K562 (cell line): ENCODE measurements at regions not wholly inside any gene's neighbourhood (a gene's known extent, or its start where the extent isn't known, plus 50 kb on each side); places are given as distances from the start of the nearest gene placed in this dataset.

Experiments used
- ATF3 ChIP-seq, 2 experiments: fragments of 450-650 bp in 1 of 2; sonication (generic) in 1 of 2; formaldehyde crosslinking in 1 of 2; IDR thresholded peaks in 1 of 2; conservative IDR thresholded peaks in 1 of 2; 2 replicates each; pipeline versions ENCODE4 v1.6.1 to v1.8.1; 2016 to 2023; ENCODE audit warnings: mild to moderate bottlenecking in 2 of 2, moderate library complexity in 2 of 2, inconsistent platforms in 1 of 2, missing genetic modification reagents in 1 of 2
- IRF1 ChIP-seq: sonication (generic); formaldehyde crosslinking; IDR thresholded peaks from 2 replicates; pipeline ENCODE4 v1.8.0; 2022; ENCODE audit warnings: missing genetic modification reagents, mild to moderate bottlenecking, borderline replicate concordance
- PHF8 ChIP-seq: fragments of 200-600 bp; sonication (generic); IDR thresholded peaks from 2 replicates; pipeline ENCODE4 v1.6.1; 2012; ENCODE audit warnings: mixed run types, mild to moderate bottlenecking, inconsistent platforms, low read length, moderate library complexity, borderline replicate concordance
- RAD21 ChIP-seq, 2 experiments: fragments of 250-450 bp in 1 of 2; fragments of 450-650 bp in 1 of 2; sonication (Bioruptor Pico) in 1 of 2; formaldehyde crosslinking in 1 of 2; IDR thresholded peaks in 1 of 2; conservative IDR thresholded peaks in 1 of 2; 2 replicates each; pipeline versions ENCODE4 v1.4.0 to v1.8.0; 2020 to 2022; ENCODE audit warnings: mild to moderate bottlenecking in 2 of 2, moderate library complexity in 1 of 2
- TF ChIP-seq, protein P1 (sequence below): fragments of 200-800 bp; sonication (Bioruptor generic); IDR thresholded peaks from 2 replicates; pipeline ENCODE4 v1.6.1; 2016; ENCODE audit warnings: missing genetic modification characterization, missing compliant biosample characterization
- TF ChIP-seq, protein P2 (sequence below), 2 experiments: fragments of 450-650 bp; conservative IDR thresholded peaks; 2 replicates each; pipeline ENCODE4 v1.6.1; 2017; ENCODE audit warnings: mild to moderate bottlenecking in 2 of 2, moderate library complexity in 2 of 2

- TF ChIP-seq, protein P1, sequence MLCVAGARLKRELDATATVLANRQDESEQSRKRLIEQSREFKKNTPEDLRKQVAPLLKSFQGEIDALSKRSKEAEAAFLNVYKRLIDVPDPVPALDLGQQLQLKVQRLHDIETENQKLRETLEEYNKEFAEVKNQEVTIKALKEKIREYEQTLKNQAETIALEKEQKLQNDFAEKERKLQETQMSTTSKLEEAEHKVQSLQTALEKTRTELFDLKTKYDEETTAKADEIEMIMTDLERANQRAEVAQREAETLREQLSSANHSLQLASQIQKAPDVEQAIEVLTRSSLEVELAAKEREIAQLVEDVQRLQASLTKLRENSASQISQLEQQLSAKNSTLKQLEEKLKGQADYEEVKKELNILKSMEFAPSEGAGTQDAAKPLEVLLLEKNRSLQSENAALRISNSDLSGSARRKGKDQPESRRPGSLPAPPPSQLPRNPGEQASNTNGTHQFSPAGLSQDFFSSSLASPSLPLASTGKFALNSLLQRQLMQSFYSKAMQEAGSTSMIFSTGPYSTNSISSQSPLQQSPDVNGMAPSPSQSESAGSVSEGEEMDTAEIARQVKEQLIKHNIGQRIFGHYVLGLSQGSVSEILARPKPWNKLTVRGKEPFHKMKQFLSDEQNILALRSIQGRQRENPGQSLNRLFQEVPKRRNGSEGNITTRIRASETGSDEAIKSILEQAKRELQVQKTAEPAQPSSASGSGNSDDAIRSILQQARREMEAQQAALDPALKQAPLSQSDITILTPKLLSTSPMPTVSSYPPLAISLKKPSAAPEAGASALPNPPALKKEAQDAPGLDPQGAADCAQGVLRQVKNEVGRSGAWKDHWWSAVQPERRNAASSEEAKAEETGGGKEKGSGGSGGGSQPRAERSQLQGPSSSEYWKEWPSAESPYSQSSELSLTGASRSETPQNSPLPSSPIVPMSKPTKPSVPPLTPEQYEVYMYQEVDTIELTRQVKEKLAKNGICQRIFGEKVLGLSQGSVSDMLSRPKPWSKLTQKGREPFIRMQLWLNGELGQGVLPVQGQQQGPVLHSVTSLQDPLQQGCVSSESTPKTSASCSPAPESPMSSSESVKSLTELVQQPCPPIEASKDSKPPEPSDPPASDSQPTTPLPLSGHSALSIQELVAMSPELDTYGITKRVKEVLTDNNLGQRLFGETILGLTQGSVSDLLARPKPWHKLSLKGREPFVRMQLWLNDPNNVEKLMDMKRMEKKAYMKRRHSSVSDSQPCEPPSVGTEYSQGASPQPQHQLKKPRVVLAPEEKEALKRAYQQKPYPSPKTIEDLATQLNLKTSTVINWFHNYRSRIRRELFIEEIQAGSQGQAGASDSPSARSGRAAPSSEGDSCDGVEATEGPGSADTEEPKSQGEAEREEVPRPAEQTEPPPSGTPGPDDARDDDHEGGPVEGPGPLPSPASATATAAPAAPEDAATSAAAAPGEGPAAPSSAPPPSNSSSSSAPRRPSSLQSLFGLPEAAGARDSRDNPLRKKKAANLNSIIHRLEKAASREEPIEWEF (CRISPR knock-in tag) = no peak
- TF ChIP-seq PHF8 (no peak), IRF1 (CRISPR knock-in tag) (no peak), RAD21 (CRISPR knock-in tag; conservative IDR thresholded peaks at IDR 0.05 in 1 of 2, IDR thresholded peaks at IDR 0.05 in 1 of 2) (no peak), ATF3 (IDR thresholded peaks at IDR 0.05) (no peak), ATF3 (CRISPR knock-in tag; conservative IDR thresholded peaks at IDR 0.05) (no peak)
- TF ChIP-seq, protein P2, sequence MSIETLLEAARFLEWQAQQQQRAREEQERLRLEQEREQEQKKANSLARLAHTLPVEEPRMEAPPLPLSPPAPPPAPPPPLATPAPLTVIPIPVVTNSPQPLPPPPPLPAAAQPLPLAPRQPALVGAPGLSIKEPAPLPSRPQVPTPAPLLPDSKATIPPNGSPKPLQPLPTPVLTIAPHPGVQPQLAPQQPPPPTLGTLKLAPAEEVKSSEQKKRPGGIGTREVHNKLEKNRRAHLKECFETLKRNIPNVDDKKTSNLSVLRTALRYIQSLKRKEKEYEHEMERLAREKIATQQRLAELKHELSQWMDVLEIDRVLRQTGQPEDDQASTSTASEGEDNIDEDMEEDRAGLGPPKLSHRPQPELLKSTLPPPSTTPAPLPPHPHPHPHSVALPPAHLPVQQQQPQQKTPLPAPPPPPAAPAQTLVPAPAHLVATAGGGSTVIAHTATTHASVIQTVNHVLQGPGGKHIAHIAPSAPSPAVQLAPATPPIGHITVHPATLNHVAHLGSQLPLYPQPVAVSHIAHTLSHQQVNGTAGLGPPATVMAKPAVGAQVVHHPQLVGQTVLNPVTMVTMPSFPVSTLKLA (conservative IDR thresholded peaks at IDR 0.05) = no peak
- TF ChIP-seq, all 486 proteins: peak for 0
These were observed 405.7 kb upstream of the SALL1 start (continued) for GRCh38 chr16:51556694-51557340.
